Heart right ventricle (tissue), 16 donors: ENCODE measurements at regions not wholly inside any gene's neighbourhood (a gene's known extent, or its start where the extent isn't known, plus 50 kb on each side); places are given as distances from the start of the nearest gene placed in this dataset.
A peak's percentile ranks its signal among the peaks of the same experiment; 100 is the strongest.

ENCODE experiments used
- ATAC-seq, 8 donors: fragments of 200-7000 bp; cut with Tn5 transposase; one replicate each; pipeline ENCODE4 v1.9.1; 2020; ENCODE audit warnings: mild to moderate bottlenecking in 8 of 8, moderate library complexity in 8 of 8, moderate number of reproducible peaks in 1 of 8
- DNase-seq, 2 donors: peaks; one replicate each; pipeline ENCODE4 v3.0.0-alpha.2; 2020
- H3K27ac ChIP-seq, 10 donors: fragments of 200-600 bp; sonication (generic) in 2 of 10; one replicate each; pipeline versions ENCODE4 v1.5.0 to v1.8.0; 2020 to 2022; ENCODE audit warnings: mild to moderate bottlenecking in 3 of 10
- H3K27me3 ChIP-seq, 7 donors: fragments of 200-600 bp; one replicate each; pipeline ENCODE4 v1.8.0; 2021 to 2022; ENCODE audit warnings: mild to moderate bottlenecking in 2 of 7
- H3K36me3 ChIP-seq, 9 donors: fragments of 200-600 bp; sonication (generic) in 1 of 9; one replicate each; pipeline versions ENCODE4 v1.5.0 to v1.8.0; 2020 to 2022; ENCODE audit warnings: mild to moderate bottlenecking in 2 of 9
- H3K4me1 ChIP-seq, 9 donors: fragments of 200-600 bp; sonication (generic) in 1 of 9; one replicate each; pipeline versions ENCODE4 v1.5.0 to v1.8.0; 2020 to 2022; ENCODE audit warnings: mild to moderate bottlenecking in 4 of 9
- H3K4me3 ChIP-seq, 10 donors: fragments of 200-600 bp; sonication (generic) in 2 of 10; one replicate each; pipeline versions ENCODE4 v1.5.0 to v1.8.0; 2020 to 2022; ENCODE audit warnings: mild to moderate bottlenecking in 7 of 10, moderate library complexity in 2 of 10
- H3K9me3 ChIP-seq, 11 donors: fragments of 200-600 bp in 10 of 11; sonication (generic) in 2 of 11; one replicate each; pipeline versions ENCODE4 v1.5.0 to v1.8.0; 2013 to 2022; ENCODE audit warnings: mild to moderate bottlenecking in 2 of 11, control low read depth in 1 of 11, moderate library complexity in 1 of 11
- WGBS, 2 donors: extraction: QIAGEN DNeasy Blood & Tissue Kit; methylation state at CpG; one replicate each; pipeline ENCODE4 v1.1.7; 2013; ENCODE audit warnings: inconsistent platforms in 1 of 2; 5-methylcytosine and 5-hydroxymethylcytosine counted together
- intact Hi-C, 10 donors: fragments of 100-400 bp; cut with DNase I; formaldehyde crosslinking; loops; one replicate each; pipeline versions ENCODE4 v1.11.1 to v1.14.2; 2022
- TF ChIP-seq, protein P1 (sequence below), 9 donors: fragments of 200-600 bp; sonication (generic) in 2 of 9; IDR thresholded peaks; one replicate each; pipeline versions ENCODE4 v1.5.0 to v1.8.0; 2021 to 2022; ENCODE audit warnings: antibody characterized with exemption in 9 of 9, mild to moderate bottlenecking in 5 of 9, moderate library complexity in 1 of 9
- donor health status: Arrhythmogenic right ventricular cardiomyopathy.
- donor health status: ischemic (EF 13 %, LVEDD 7.1; RV severe dilation, severe dysfunction).
- donor health status: healthy with polysubstance abuse.
- donor health status: DM: no; HTN: yes; CAD: no.
- donor health status: DM: no; HTN: no; CAD: no.
- donor health status: ischemic (EF 25% LVEDD 6.9; RV normal size, moderate dysfunction).
- donor health status: ischemic (EF 25% LVEDD 5.7; RV mildly dilated, moderate dysfunction).
- donor health status: healthy.
- donor health status: DM: yes; HTN: yes; CAD: no.
- donor health status: Ischemic cardiomyopathy.
- donor health status: ischemic (EF 35%, LVEDD 5.7; RV mildly dilated, moderate dysfunction).
- donor health status: nonischemic (EF 11% LVEDD 7.7; RV severe dilation, severe dysfunction).
- donor health status: DM: yes; HTN: yes; CAD: no.
- donor health status: PGD.
- donor health status: ischemic (EF 29% LVEDD 5.4; RV normal size, mild dysfunction).
- donor health status: nonischemic (EF 23%, LVEDD 6.1; RV moderate dilation, normal function).

- WGBS, 2 donors: 36 to 40% methylated on average over 3 of the region's 3 CpGs
- no peak overlapping the region for H3K27ac ChIP-seq
- DNase-seq (no peak), ATAC-seq (peak in 1 of 8 donors; percentile 48)
- H3K27me3 ChIP-seq: no peaks in the 10 kb centered on the region
- intact Hi-C loops: no loop called here
- no peaks in the 10 kb centered on the region for H3K4me1 ChIP-seq
- H3K36me3 ChIP-seq: no peaks in the 10 kb centered on the region
- H3K4me3 ChIP-seq: no peak overlapping the region
- TF ChIP-seq, protein P1, sequence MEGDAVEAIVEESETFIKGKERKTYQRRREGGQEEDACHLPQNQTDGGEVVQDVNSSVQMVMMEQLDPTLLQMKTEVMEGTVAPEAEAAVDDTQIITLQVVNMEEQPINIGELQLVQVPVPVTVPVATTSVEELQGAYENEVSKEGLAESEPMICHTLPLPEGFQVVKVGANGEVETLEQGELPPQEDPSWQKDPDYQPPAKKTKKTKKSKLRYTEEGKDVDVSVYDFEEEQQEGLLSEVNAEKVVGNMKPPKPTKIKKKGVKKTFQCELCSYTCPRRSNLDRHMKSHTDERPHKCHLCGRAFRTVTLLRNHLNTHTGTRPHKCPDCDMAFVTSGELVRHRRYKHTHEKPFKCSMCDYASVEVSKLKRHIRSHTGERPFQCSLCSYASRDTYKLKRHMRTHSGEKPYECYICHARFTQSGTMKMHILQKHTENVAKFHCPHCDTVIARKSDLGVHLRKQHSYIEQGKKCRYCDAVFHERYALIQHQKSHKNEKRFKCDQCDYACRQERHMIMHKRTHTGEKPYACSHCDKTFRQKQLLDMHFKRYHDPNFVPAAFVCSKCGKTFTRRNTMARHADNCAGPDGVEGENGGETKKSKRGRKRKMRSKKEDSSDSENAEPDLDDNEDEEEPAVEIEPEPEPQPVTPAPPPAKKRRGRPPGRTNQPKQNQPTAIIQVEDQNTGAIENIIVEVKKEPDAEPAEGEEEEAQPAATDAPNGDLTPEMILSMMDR (IDR thresholded peaks at IDR 0.05): no peak
- H3K9me3 ChIP-seq: no peaks in the 10 kb centered on the region
Observed at GRCh38 chr7:84372155-84372621, 177.6 kb upstream of the SEMA3A start.

DNA sequence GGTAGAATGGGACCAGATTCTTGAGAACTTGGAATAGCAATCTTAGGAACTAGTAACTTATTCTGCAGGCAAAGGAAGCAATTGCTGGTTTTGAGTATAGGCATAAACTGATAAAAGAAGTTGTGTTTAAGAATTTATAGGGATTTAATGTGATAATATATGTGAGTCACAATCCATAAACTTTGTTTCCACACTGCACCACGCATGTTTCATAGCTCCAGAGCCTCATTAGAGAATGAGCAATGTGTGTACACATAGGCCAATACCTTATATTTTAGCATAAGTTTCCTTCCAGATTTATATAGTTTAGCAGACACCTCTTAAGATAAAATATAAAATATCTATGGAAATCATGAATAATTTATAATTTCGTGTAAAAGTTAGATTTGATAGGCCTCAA, 175.5 kb upstream of the SEMA3A start:
- TF ChIP-seq, protein P1 (IDR thresholded peaks at IDR 0.05): no peak
- Histone ChIP-seq H3K27me3 (no peaks in the 10 kb centered on the region), H3K9me3 (no peaks in the 10 kb centered on the region), H3K4me1 (no peaks in the 10 kb centered on the region), H3K36me3 (no peaks in the 10 kb centered on the region), H3K4me3 (no peak overlapping the region), H3K27ac (no peak overlapping the region)
- DNase-seq (no peak), ATAC-seq (no peak)
- intact Hi-C loops: no loop called here
- 41 to 75% methylated on average over 2 of the region's 2 CpGs for WGBS, 2 donors

DNA sequence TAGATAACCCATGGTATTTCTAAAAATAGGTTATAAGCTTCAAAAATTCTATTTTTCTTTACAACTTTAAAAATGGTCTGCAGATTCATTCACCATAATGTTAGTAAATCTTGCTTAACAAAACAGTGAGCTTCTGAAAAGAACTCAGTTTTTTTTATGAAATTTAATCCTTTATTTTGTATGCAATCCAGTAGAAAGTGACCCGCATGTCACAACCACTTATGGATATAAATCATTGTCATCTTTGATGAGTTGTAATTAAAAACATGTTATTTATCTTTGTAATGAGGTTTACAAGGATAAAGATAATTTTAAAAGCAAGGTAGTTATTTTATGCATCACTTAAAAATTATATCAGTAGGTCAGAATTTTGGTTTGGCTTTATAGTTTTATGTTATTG, 173.5 kb upstream of the SEMA3A start:
- TF ChIP-seq, protein P1 (IDR thresholded peaks at IDR 0.05): no peak
- intact Hi-C loops: no loop called here
- H3K27me3 ChIP-seq: no peaks in the 10 kb centered on the region
- H3K36me3 ChIP-seq: no peaks in the 10 kb centered on the region
- WGBS, 2 donors: 95 to 96% methylated on average over 1 of the region's 1 CpG
- ATAC-seq: no peak
- H3K9me3 ChIP-seq: no peaks in the 10 kb centered on the region
- no peaks in the 10 kb centered on the region for H3K4me1 ChIP-seq
- no peak overlapping the region for H3K4me3 ChIP-seq
- no peak for DNase-seq
- H3K27ac ChIP-seq: no peak overlapping the region

DNA sequence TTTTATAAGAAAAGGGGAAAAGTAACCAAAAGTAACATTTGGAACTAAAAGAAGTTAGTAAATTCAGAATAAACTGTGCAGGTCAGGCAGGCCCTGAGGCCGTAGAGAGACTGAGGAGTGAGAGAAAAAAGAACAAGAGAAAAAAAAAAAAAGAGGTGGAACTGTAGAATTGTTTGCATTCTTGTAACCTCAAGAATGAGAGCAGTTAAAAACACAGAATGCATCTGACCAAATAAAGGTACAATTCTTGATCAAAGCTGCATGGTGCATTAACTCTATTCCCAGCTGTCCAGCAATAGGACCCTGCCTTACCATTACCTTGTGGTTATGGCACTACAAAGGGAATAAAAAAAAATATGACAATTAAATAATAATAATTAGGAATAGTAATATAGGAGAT, 170.1 kb upstream of the SEMA3A start:
- TF ChIP-seq, protein P1 (IDR thresholded peaks at IDR 0.05): no peak
- DNase-seq (no peak), ATAC-seq (no peak)
- intact Hi-C loops: no loop called here
- no peaks in the 10 kb centered on the region for H3K27me3 ChIP-seq
- H3K9me3 ChIP-seq: no peaks in the 10 kb centered on the region
- no peaks in the 10 kb centered on the region for H3K4me1 ChIP-seq
- no peak overlapping the region for H3K4me3 ChIP-seq
- WGBS, 2 donors: 96 to 100% methylated on average over 1 of the region's 1 CpG
- no peaks in the 10 kb centered on the region for H3K36me3 ChIP-seq
- no peak overlapping the region for H3K27ac ChIP-seq

- H3K9me3 ChIP-seq: peaks cover 0 to 1% (median 0%) of the 10 kb centered on the region in 11 donors
- no peaks in the 10 kb centered on the region for H3K27me3 ChIP-seq
- DNase-seq (no peak), ATAC-seq (no peak)
- H3K4me3 ChIP-seq: no peak overlapping the region
- H3K4me1 ChIP-seq: no peaks in the 10 kb centered on the region
- H3K36me3 ChIP-seq: no peaks in the 10 kb centered on the region
- TF ChIP-seq, protein P1 (IDR thresholded peaks at IDR 0.05): no peak
- H3K27ac ChIP-seq: no peak overlapping the region
- intact Hi-C loops: no loop called here
Observed at GRCh38 chr7:84363741-84364140, 169.2 kb upstream of the SEMA3A start.
